GM12892 (cell line): ENCODE measurements at regions not wholly inside any gene's neighbourhood (a gene's known extent, or its start where the extent isn't known, plus 50 kb on each side); places are given as distances from the start of the nearest gene placed in this dataset.

Experiments
- POLR2A ChIP-seq: IDR thresholded peaks from 2 replicates; pipeline ENCODE4 v1.6.1; 2011; ENCODE audit warnings: low read depth, low read length, control low read depth
- POLR2AphosphoS5 ChIP-seq: IDR thresholded peaks from 2 replicates; pipeline ENCODE4 v1.6.1; 2011; ENCODE audit warnings: low read depth, low read length, control low read depth
- TAF1 ChIP-seq: IDR thresholded peaks from 2 replicates; pipeline ENCODE4 v1.6.1; 2011; ENCODE audit warnings: low read depth, mild to moderate bottlenecking, control low read depth, low read length, borderline replicate concordance

DNA sequence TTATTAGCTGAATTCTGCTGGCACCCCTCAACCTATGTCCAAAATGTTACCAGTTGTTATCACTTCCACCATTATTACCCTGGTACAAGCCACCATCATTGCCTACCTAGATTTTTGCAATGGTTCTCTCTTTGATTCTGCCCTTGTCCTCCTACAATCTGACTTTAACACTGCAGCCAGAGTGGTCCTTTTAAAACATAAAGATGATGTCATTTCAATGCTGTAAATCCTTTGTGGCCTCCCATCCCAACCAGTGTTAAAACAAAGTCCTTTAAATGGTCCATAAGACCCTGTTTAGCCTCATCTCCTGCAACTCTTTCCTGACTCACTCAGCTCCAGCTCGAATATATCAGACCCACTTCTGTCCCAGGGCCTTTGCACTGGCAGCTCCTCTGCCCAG, 54.9 kb upstream of the FSTL4 start:
- TF ChIP-seq POLR2AphosphoS5 (no peak), POLR2A (no peak), TAF1 (no peak)
